ENCODE measurements at regions not wholly inside any gene's neighbourhood (a gene's known extent, or its start where the extent isn't known, plus 50 kb on each side); places are given as distances from the start of the nearest gene placed in this dataset.

DNA sequence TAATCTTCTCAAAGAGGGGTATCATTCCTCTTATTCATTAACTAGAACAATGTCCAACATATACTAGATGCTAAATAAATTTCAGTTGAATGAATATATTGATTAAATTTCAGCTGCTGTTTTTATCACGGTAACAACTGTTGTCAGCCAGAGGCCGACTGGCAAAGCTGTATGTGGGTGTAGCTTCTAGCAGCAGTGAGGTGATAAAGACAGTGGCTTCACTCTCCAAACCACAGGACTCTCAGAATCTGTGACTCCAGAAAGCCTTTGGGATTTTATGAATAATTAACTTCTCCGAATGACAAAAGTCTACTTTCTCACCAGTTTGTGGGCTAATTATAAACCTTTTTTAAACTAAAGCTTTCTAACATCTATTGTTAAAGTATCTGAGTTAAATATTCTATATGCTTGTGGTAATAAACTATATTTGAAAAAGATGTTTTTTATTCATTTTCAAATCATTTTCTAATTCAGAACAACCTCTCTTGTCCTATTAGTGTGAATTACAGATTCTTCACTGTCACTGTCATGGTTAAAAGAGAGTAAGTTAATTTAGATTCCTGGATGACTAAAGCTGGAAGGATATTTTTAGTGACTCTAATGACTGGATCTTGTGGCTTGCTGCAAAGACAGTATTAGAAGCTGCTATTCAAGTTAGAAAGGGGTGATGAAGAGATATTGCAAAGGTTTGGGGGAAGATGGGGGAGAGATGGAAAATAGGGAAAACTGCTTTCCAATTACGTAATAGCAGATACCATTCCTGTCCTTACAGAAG lies 796.4 kb upstream of the ARPP21 start:
- no peak for DNase-seq

DNA sequence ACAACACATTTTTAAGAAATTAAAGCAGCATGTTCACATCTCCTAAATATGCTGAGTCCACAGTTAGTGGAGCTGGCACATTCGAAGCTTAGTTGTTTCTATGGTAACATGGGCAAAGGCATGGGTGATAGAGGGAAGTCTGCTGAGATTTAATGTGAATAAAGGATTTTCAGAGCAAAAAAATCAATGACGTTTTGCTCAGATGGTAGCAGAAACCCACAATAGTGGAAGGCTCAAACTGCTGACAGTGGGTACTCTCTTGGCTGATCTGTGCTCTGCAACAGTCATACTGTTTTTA lies 795.1 kb upstream of the ARPP21 start:
- DNase-seq, result no peak

DNA sequence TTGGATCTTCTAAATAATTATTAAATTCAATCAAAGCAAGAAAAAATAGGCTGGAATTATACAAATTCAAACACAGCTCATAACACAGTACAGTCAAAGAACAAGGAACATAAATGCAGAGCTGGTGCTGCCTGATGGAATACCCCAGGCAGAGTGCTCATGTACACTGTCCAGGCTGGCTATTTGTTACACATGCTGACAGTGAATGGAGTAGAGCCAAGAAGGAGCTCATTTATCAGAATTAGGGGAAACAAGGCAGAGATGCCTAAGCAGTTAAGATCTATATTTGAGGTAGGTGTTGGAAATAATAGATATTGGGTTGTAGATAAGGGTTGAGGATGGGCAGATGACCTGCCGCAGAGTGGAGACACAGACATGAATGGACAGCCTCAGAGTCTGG lies 788.2 kb upstream of the ARPP21 start:
- DNase-seq, result no peak

DNA sequence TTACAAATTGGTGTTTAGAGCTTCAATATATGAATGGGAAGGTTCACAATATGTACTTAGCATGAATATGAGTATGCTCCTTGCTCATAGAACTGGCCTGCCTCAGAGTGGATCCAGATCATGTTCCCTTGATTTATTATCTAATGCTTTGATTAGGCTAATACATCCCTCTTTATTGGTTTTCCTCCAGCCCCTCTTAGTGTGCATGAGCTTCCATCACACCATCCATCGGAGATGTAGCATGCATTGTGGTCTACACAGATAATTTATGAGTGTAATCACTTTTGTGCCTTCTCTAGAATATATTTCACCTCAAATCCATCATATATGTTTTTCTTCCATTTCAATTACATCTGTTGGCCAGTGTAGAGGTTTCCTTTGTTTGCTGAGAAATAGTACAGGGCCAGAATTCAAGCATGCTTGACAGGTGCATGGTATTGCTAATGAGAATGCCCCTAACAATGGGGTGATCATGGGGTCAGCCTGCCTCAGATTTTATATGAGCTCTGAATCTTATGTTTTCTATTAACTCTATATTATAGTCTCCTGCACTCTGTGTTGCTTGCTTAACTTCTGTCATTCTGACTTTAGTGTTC lies 786.4 kb upstream of the ARPP21 start:
- no peak for DNase-seq

DNA sequence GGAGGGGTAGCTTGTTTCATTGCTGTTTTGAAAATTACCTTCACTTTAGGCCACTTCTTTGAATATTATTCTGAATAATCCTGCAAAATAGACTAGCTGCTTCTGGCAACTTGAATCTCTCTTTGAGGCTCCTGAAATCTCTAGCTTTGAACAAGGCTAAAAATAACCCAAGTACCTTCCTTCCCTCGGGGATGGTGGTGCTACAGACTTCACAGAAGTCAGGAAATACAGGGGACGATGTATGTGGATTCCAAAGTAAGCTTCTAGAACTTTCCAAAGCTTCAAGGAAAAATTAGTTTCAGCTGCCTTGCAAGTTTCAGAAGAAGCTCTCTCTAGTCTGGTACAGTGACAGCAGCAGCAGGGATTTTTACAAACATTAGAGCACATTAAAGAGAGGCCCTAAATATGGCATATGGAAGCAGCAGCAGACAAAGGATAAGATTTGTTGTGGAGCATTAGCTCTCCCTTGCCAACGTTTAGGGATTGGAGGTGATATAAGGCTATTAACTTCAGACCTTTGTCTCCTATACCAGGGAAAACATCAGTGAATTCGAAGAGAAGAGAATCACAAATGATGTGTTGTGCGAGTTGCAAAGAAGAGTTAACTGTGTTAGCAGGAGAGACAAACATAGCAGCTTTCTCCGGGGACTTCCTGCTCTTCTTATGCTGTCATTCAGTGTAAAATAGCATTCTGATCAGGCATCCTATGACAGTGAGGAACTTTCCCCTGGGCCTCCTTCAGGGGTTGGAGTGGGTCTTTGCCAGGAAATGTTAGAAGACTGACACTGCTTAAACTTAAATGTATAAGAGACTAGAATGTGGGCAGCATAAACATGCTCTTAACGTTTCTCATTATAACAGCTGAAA lies 783.0 kb upstream of the ARPP21 start:
- no peak for DNase-seq

DNA sequence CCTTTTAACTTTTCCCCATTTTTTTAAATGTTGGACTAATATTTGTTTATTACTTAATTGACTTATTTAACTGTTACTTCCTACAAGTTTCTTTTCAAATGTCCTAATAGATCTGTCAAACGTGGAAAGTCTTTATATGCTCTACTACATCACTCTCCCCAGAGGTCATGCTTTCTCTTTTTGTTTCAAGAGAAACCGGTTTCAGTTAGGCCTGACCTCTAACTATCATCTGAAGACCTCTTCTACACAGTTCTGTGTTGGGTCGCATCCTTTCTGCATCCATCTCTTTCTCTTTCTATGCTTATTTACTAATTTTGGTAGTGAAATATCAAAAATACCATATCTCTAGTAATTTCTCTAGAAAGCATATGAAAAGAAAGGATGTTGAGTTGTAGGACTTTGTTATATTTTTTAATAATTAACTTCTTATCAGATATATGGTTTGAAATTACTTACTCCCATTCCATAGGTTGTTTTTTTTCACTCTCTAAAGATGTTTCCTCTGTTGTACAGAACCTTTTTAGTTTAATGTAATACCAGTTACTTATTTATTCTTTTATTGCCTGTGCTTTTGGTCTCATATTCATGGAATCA lies 781.2 kb upstream of the ARPP21 start:
- DNase-seq, result no peak

DNA sequence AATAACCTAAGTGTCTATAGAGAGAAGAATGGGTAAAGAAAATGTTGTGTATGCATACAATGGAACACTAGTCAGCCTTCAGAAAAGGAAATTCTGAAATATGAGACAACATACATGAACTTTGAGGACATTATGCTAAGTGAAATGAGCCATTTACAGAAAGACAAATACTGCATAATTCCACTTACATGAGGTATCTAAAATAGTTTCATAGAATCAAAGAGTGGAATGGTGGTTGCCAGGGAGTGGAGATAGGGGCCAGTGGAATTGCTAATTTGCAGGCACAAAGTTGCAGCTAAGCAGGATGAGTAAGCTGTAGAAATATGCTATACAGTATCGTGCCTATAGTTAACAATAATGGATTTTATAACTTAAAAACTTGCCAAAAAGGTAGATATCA lies 779.6 kb upstream of the ARPP21 start:
- no peak for DNase-seq

DNA sequence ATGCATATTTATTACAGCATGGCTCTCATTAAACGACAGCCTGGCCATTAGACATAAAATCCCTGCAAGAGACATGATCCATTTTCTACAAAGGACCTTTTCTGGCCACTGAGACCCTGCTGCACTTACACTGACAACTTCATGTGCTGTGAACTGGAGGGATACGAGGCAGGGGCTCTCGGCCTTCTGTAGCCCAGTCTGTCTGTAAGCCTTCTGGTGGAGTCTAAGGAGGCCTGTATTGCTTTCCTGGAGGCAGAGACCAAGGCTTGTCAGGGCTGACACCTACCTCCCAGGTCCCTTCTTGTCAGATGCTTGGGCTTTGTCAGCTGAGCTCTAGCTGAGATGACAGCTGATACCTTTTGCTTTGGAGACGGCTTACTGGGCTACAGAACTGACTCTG lies 776.9 kb upstream of the ARPP21 start:
- no peak for DNase-seq

DNA sequence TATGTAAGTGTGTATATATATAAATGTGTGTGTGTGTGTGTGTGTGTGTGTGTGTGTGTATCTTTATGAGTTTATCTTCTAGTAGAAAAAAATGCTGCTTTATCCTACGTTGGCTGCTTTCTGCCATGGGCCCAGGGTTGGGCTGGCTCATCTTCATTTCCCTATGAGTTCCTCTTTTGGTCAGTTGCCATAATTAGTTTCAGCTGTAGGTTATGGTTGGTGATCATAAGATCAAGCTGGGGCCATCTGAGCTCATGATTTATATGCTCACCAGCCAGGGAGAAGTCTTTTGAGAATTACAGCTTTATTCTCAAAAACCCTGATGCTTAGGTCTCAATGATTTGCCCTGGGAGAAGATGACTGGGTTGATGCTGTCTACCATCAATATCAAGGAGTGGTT lies 775.8 kb upstream of the ARPP21 start:
- DNase-seq, result no peak

DNA sequence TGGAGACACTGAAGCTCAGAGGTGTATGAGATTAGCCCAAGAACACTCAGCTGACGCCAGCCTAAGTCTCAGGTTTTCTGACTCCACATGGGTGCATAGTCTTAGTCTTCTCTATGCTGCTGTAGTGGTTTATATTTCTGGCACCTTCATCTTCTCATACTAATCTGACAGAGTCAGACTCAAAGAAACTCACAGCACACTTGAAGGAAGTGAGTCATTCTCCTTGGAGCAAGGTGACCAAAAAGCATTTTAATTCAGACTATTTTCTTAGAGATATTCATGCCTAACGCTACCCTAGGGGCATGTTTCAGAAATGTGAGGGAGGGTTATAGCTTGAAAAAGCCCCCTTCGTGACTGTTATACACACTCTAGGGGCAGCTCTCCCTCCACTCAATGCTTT lies 775.3 kb upstream of the ARPP21 start:
- DNase-seq, result no peak

DNA sequence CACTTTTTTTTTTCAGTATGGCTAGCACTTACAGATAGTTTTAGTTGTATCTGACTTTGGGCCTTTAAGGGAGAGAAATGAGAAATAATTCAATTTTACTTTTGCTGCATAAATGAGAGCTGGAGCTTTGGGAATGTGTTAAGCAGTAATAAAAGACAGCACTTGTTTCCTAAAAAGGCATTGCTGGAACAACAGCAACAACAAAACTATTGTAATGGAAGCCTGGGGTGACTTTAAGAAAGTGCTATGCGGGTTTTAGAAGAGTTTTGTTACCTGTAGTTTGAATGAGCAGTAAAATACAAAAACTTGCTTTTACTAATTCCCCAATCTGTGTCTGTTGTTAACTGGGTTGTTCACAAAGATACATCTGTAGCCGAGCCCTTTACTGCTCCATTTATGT lies 774.0 kb upstream of the ARPP21 start:
- DNase-seq, result no peak

DNA sequence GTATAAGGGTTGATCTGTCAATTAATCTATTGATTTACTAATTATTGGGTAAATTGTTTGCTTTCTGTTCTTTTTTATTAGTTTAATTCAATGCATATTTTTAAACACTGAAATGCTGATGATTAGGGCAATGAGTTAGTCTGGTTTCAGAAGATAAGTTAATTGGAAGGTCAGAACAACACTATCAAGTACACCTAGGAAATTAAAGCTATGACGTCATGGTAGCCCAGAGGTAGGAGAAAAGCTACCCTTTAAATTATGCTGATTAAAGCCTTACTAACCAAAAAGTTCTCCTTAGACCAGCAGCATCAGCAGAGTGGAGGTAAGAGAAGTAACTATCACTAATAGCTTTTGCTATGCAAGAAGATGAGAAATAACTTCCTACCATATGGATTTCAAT lies 770.4 kb upstream of the ARPP21 start:
- DNase-seq, result no peak

DNA sequence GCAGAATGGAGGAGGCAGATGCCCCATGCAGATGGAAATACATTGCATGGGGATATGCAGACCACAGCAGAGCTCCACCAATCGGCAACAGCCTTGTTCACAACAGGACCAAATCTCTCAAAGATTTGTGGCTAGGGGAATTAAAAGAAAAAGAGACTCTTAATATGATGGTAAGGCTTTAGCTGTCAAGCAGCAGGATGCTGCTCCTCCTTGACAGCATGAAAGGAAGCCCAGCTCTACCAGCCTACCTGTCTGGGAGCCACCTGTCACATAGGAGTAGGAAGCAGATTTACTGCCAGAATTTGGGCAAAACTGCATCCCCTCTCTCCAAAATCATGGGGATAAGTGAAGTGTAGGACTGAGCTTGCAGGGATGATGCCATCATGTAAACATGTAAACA lies 769.6 kb upstream of the ARPP21 start:
- no peak for DNase-seq

DNA sequence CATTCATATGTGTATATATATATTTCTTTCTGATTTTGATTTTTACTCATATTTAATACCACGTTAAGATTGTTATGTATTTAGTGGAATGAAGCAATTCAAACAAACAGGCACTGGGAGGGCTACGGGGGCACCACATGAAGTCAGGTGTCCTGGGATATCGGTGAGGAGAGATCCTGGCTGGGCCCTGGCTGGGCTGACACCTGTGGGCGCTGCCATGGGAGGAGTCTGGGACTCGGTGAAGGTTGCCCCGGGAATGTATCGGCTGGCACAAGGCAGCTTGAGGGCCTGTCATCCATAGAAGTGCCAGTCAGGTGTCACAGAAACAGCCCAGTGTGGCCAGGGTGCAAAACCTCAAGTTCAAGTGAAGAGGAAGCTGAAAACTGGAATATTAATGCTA lies 766.9 kb upstream of the ARPP21 start:
- no peak for DNase-seq

DNA sequence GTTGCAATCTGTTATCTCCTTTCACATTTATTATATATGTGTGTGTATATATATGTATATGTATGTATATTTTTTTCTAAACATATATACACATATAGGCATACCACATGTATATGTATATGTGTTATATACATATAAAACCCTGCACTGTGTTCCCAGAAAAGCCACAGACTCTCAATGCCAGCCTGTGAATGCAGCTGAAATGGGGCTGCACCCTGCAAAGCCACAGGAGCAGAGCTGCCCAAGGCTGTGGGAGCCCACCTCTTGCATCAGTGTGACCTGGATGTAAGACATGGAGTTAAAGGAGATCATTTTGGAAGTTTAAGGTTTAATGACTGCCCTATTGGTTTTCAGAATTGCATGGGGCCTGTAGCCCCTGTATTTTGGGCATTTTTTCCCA lies 762.3 kb upstream of the ARPP21 start:
- DNase-seq, result no peak

DNA sequence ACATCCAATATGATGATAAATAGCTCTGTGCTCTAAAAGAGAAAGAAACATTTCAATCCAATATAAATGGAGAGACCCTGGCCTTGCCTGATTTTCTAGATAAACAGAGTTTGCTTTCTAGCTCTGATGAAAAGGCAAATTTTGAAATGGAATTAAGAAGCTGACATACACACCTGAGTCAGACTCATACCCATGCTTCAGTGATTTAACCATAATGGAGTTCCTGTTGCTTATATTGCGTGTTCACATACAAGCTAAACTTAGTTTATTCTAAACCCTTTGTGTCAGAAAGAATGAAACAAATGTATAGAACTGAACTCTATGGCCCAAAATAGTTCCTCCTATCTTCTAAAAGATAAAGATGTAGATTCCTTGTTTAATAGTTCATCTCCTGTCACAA lies 760.8 kb upstream of the ARPP21 start:
- DNase-seq, result no peak

DNA sequence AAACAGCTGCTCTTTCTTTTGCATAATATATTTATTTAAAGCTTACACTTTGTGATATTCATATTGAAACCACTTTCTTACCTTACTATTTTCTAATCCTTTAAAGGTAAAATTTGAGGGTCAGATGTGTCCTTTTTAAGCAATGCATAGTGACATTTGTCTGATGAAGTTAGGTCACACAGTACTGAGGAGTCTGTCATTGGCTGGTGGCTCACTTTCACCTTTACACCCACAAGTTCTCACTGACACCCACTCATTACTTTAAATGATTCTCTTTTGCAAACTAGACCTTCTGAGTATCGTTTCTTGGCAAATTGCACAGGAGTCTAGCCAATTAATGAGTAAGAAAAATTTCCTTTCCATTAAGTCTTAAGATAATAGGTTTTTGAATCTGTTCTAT lies 758.3 kb upstream of the ARPP21 start:
- DNase-seq, result no peak

DNA sequence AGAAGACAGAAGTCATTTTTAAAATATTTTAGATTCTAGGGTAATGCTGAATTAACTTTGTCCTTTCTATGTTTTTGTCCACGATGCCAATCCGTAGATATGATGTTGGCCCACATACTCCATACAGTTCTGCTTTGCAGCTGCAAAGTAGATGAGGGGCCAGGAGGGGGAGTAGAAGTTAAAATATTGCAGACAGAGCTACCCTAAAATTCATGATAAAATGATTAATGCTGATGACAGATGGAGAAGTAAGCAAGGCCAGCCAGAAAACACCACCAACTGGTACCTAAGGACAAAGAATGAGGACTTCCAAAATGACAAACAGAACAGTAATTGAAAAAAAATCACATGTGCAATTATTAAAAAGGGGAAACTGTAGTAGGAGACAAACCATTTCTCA lies 756.6 kb upstream of the ARPP21 start:
- DNase-seq, result no peak

DNA sequence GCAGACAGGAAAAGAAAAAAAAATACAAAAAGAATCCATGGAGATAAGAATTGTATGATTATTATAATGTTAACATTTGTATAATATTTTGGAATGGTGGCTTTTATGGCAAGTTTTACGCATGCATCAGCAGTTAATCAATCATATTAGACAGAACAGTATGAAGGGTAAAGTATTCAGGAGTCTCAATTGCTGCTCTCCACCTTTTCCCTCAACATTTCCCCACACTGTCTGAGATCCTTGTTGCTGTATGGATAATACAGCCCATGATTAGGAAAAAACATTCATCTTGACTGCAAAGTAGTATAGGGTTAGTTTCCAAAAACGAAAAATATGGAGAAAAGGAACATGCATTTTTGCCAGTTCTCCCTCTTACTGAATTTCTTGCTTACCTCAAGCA lies 755.3 kb upstream of the ARPP21 start:
- no peak for DNase-seq

DNA sequence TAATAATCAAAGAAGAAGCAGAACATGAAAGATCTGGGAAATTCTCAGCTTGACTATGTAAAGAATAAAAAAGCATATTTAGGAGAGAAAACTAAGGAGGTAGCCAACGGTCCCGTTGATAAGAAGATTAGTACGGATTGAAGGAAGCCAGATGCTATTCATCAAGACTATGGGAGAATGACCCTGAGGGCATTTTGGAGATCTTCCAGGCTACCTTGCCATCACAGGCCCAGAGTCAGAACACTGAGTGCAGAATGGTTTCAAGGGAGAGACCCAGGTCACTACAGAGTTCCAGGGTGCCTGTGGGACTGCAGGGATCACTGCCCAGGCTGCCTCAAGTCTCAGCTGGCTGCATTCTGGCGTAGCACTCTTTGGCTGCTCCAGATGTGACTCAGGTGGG lies 752.9 kb upstream of the ARPP21 start:
- DNase-seq, result no peak

DNA sequence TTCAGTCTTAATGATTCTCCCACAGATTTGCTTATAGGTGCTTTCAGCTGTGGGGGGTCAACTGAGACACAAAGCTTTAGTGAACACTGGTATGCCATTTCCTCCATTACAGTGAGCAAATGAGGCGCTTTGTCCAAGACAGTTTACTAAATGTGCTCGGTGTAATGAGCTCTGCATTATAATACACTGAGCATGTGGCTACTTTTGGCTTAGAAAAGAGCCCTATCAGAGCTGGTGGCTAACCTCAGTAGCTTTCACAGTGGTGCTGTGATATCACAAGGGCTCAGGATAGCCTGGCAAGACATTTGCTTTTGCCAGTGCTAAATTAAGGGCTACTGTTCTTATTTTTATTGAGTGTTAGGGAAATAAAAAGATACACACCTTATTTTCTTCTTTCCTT lies 749.7 kb upstream of the ARPP21 start:
- DNase-seq, result no peak

DNA sequence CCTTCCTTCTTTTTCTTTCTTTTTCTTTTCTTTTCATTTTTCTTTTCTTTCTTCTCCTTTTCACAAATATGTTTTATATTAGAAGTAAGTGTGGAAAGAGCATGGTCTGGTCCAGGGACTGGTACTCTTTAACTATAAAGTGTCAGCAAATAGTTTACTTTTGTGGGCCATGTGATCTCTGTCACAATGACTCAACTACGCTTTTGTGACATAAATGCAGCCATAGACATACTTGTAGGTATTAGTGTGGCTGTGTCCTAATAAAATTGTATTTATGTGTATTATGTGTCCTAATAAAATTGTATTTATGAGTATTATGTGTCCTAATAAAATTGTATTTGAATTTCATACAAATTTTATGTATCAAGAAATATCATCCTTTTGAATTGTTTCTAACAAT lies 749.1 kb upstream of the ARPP21 start:
- no peak for DNase-seq

DNA sequence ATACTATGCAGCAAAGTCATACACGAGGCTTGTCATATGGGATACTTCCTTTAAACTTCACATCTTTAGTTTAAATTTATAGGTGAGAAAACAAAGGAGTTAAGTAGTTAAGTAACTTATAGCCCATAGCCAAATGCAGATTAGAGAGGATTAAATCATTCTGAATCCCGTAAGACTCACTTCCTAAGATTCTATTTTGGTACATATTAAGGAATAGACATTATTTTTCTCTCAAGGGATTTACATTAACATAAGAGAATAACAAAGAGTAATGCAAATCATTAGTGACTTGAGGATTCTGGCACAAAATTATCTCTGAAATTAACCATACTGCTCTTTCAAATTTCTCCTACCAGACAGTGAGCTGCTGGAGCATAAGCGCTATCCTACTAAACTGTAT lies 747.4 kb upstream of the ARPP21 start:
- DNase-seq, result no peak

DNA sequence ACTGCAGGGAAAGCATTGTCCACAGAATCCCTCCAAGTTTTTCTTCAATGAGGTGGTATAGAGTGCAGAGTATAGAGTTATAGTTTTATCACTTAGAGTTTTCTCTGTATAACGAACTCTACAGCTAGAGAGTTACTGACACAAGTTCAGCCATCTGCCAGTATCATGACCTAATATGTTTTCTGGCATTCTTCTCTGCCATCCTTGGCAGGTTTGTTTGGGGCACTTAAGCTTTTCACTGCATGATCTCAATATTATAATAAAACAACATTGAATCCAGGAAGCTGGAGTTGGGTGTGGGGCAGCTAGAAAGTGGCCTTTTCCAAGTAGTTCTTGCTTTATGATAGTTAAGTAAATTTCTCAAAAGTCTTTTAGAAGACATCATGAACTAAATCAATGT lies 743.5 kb upstream of the ARPP21 start:
- no peak for DNase-seq
